Tibial artery (tissue), 4 donors: ENCODE measurements at regions not wholly inside any gene's neighbourhood (a gene's known extent, or its start where the extent isn't known, plus 50 kb on each side); places are given as distances from the start of the nearest gene placed in this dataset.
"Not testable (repeated sequence)": the region's sequence is repeated elsewhere in the genome, so short reads cannot be mapped to it uniquely, and the experiment has no call there.

ENCODE experiments used
- DNase-seq, 2 donors: peaks; one replicate each; pipeline ENCODE4 v3.0.0-alpha.2; 2019
- H3K27ac ChIP-seq, 2 donors: fragments of 200-600 bp; sonication (generic) in 1 of 2; 1 replicate in 1 of 2; 2 replicates in 1 of 2; pipeline ENCODE4 v1.5.1; 2018 to 2019; ENCODE audit warnings: mild to moderate bottlenecking in 1 of 2
- H3K27me3 ChIP-seq, 2 donors: fragments of 200-600 bp; sonication (generic) in 1 of 2; one replicate each; pipeline versions ENCODE4 v1.5.1 to v1.6.0; 2016 to 2019
- H3K36me3 ChIP-seq, 3 donors: fragments of 200-600 bp; sonication (generic) in 2 of 3; one replicate each; pipeline ENCODE4 v1.5.1; 2016 to 2019; ENCODE audit warnings: mild to moderate bottlenecking in 2 of 3
- H3K4me1 ChIP-seq, 4 donors: fragments of 200-600 bp; sonication (generic) in 2 of 4; 1 replicate in 3 of 4; 2 replicates in 1 of 4; pipeline ENCODE4 v1.5.1; 2016 to 2019
- H3K4me3 ChIP-seq, 2 donors: fragments of 200-600 bp; sonication (generic) in 1 of 2; 1 replicate in 1 of 2; 2 replicates in 1 of 2; pipeline ENCODE4 v1.5.1; 2018 to 2019; ENCODE audit warnings: mild to moderate bottlenecking in 2 of 2
- H3K9me3 ChIP-seq, 3 donors: fragments of 200-600 bp; sonication (generic) in 1 of 3; one replicate each; pipeline ENCODE4 v1.5.1; 2016 to 2019
- intact Hi-C: fragments of 100-400 bp; cut with DNase I; formaldehyde crosslinking; loops from one replicate; pipeline ENCODE4 v1.15.0; 2023; ENCODE audit warnings: low total_unique reads
- TF ChIP-seq, protein P1 (sequence below), 2 experiments: fragments of 200-600 bp in 1 of 2; fragments of 450-650 bp in 1 of 2; IDR thresholded peaks; one replicate each; pipeline ENCODE4 v1.5.1; 2017 to 2019; ENCODE audit warnings: antibody characterized with exemption in 2 of 2, mild to moderate bottlenecking in 1 of 2, moderate library complexity in 1 of 2

DNA sequence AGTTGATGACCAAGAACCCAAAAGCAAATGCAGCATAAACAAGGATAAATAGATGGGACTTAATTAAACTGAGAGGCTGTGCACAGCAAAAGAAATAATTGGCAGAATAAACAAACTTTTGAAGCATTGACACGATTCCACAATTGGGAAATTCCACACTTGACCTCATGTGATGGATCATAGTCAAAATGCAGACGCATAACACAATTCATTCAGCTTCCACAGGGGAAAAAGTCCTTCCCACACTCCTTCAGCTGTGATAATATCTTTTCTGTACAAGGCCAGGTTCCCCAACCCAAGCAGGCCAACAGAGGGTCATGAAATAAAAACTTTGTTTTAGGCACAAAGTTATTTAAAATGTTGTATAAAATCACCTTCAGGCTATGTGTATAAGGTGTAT, 66.6 kb upstream of the SLIT2 start:
- Histone ChIP-seq H3K36me3 (no peaks in the 10 kb centered on the region), H3K27me3 (no peaks in the 10 kb centered on the region), H3K4me1 (no peaks in the 10 kb centered on the region), H3K27ac (no peak overlapping the region), H3K9me3 (no peaks in the 10 kb centered on the region), H3K4me3 (no peak overlapping the region)
- intact Hi-C loops, result no loop called here
- DNase-seq, result no peak
- TF ChIP-seq, protein P1, sequence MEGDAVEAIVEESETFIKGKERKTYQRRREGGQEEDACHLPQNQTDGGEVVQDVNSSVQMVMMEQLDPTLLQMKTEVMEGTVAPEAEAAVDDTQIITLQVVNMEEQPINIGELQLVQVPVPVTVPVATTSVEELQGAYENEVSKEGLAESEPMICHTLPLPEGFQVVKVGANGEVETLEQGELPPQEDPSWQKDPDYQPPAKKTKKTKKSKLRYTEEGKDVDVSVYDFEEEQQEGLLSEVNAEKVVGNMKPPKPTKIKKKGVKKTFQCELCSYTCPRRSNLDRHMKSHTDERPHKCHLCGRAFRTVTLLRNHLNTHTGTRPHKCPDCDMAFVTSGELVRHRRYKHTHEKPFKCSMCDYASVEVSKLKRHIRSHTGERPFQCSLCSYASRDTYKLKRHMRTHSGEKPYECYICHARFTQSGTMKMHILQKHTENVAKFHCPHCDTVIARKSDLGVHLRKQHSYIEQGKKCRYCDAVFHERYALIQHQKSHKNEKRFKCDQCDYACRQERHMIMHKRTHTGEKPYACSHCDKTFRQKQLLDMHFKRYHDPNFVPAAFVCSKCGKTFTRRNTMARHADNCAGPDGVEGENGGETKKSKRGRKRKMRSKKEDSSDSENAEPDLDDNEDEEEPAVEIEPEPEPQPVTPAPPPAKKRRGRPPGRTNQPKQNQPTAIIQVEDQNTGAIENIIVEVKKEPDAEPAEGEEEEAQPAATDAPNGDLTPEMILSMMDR (IDR thresholded peaks at IDR 0.05), result no peak

DNA sequence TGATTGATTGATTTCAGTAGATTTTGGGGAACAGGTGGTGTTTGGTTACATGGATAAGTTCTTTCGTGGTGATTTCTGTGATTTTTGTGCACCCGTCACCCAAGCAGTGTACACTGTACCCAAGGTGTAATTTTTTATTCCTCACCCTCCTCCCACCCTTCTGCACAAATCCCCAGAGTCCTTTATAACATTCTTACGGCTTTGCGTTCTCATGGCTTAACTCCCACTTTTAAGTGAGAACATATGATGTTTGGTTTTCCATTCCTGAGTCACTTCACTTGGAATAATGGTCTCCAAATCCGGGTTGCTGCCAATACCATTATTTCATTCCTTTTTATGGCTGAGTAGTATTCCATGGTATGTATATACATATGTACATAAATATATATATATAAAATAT, 68.6 kb upstream of the SLIT2 start:
- H3K27me3 ChIP-seq, H3K4me3 ChIP-seq, H3K27ac ChIP-seq, DNase-seq, intact Hi-C loops, H3K36me3 ChIP-seq, H3K4me1 ChIP-seq, H3K9me3 ChIP-seq: not testable (repeated sequence)

DNA sequence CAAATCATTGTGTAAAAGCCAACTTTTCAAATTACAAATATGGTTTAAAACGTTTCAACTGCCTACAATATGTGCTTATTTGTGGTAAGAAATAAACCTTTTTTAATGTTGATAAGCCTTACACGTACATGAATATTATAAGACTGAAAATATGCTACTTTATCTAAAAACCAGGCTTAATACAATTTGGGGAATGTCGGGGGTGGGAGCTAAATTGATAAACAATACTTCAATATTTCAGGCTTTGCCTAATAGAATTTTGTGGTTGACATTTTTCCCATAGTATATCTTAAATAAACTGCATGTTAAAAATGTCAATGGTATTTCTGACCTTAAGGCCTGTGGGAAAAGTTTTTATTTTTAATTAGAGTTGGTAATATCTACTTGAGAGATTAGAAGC, 69.8 kb upstream of the SLIT2 start:
- TF ChIP-seq, protein P1 (IDR thresholded peaks at IDR 0.05), result no peak
- H3K36me3 ChIP-seq, result no peaks in the 10 kb centered on the region
- no peaks in the 10 kb centered on the region for H3K4me1 ChIP-seq
- peaks cover 0 to 4% (median 0%) of the 10 kb centered on the region in 3 donors for H3K9me3 ChIP-seq
- intact Hi-C loops, result no loop called here
- H3K27me3 ChIP-seq, result no peaks in the 10 kb centered on the region
- DNase-seq, result no peak
- H3K4me3 ChIP-seq, result no peak overlapping the region
- H3K27ac ChIP-seq, result no peak overlapping the region

DNA sequence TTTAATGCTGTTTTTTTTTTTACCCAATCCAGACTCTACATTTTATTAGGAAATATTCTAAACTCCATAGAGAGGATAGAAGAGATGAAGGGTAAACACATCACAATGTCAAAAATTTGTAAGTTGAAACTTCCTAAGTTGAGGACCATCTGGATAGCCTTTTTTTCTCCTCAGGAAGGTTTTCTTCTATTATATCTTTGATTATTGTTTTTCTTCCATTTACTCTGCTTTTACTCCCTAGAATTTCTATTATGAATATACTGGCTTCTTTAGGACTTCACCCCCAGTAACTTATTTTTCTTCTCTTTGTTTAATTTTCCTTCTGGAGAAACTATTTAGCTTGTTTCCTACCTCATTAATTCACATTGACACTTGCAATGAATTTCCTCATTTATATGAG, 71.2 kb upstream of the SLIT2 start:
- no peak overlapping the region for H3K27ac ChIP-seq
- no peak for DNase-seq
- no peak overlapping the region for H3K4me3 ChIP-seq
- H3K9me3 ChIP-seq, result peaks cover 0 to 7% (median 4%) of the 10 kb centered on the region in 3 donors
- no peaks in the 10 kb centered on the region for H3K36me3 ChIP-seq
- H3K27me3 ChIP-seq, result no peaks in the 10 kb centered on the region
- intact Hi-C loops, result no loop called here
- TF ChIP-seq, protein P1 (IDR thresholded peaks at IDR 0.05), result no peak
- no peaks in the 10 kb centered on the region for H3K4me1 ChIP-seq

DNA sequence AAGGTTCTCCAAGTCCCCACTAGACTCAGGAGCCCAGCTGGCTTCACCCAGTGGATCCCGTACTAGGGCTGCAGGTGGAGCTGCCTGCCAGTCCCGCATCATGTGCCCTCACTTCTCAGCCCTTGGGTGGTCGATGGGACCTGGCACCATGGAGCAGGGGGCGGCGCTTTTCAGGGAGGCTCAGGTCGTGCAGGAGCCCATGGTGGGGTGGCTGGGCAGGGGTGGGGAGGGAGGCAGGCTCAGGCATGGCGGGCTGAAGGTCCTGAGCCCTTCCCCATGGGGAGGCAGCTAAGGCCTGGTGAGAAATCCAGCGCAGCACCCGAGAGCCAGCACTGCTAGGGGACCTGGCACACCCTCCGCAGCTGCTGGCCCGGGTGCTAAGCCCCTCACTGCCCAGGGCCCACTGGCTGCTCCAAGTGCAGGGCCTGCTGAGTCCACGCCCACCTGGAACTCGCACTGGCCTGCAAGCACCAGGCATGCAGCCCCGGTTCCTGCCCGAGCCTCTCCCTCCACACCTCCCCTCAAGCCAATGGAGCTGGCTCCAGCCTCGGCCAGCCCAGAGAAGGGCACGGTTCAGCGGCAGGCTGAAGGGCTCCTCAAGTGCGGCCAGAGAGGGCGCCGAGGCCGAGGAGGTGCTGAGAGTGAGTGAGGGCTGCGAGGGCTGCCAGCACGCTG, 72.7 kb upstream of the SLIT2 start:
- Histone ChIP-seq H3K4me3 (no peak overlapping the region), H3K4me1 (no peaks in the 10 kb centered on the region), H3K9me3 (peaks cover 0 to 7% (median 4%) of the 10 kb centered on the region in 3 donors), H3K27ac (no peak overlapping the region), H3K27me3 (no peaks in the 10 kb centered on the region), H3K36me3 (no peaks in the 10 kb centered on the region)
- no peak for DNase-seq
- intact Hi-C loops, result no loop called here
- TF ChIP-seq, protein P1 (IDR thresholded peaks at IDR 0.05), result no peak

DNA sequence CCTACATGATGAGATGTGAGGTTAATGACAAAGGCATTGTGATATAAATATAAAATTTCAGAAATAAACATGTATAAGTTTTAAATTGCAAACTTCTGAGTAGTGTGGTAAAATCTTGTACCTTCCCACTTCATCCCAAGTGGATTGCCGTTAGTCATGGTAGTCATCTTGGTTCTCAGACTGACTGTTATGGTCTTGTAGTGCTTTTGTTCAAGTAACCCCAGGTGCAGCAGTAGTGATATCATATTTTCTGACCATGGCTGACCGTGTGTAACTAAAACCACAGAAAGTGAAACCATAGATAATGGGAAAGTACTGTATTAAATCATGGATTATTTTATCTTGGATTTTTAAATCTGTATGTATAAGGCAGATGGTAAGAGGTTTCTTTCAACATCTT, 74.8 kb upstream of the SLIT2 start:
- no peak for DNase-seq
- TF ChIP-seq, protein P1 (IDR thresholded peaks at IDR 0.05), result no peak
- Histone ChIP-seq H3K27me3 (no peaks in the 10 kb centered on the region), H3K9me3 (peaks cover 0 to 7% (median 4%) of the 10 kb centered on the region in 3 donors), H3K4me1 (no peaks in the 10 kb centered on the region), H3K27ac (no peak overlapping the region), H3K4me3 (no peak overlapping the region), H3K36me3 (no peaks in the 10 kb centered on the region)
- intact Hi-C loops, result no loop called here
